ENCODE measurements at regions not wholly inside any gene's neighbourhood (a gene's known extent, or its start where the extent isn't known, plus 50 kb on each side); places are given as distances from the start of the nearest gene placed in this dataset.

GRCh38 chr9:26483991-26484390 is 408.6 kb downstream of the CAAP1 start:
- Histone ChIP-seq H3K36me3 (ENCODE audit: control insufficient read depth in 4 of 4, insufficient read depth in 4 of 4, low read length in 3 of 4) (no peaks in the 10 kb centered on the region), H3K9me3 (ENCODE audit: control extremely low read depth in 1 of 5, control insufficient read depth in 4 of 5, insufficient read depth in 2 of 5, low read depth in 1 of 5, low read length in 4 of 5) (no peaks in the 10 kb centered on the region), H3K27me3 (replicated peaks in 2 of 5; ENCODE audit: control insufficient read depth in 4 of 5, insufficient read depth in 5 of 5, low read length in 4 of 5) (no peaks in the 10 kb centered on the region), H3K27ac (ENCODE audit: insufficient read depth in 1 of 2, low read depth in 1 of 2, low read length in 2 of 2, poor library complexity in 1 of 2, severe bottlenecking in 2 of 2) (no peak overlapping the region), H3K4me1 (ENCODE audit: control extremely low read depth in 1 of 4, control insufficient read depth in 4 of 4, insufficient read depth in 4 of 4, low read length in 3 of 4) (no peaks in the 10 kb centered on the region), H3K4me3 (ENCODE audit: control insufficient read depth in 1 of 7, extremely low read depth in 1 of 7, insufficient read depth in 4 of 7, low read depth in 2 of 7, low read length in 6 of 7) (no peak overlapping the region)
- CTCF ChIA-PET = no interaction called here
- WGBS (ENCODE audit: insufficient coverage) = 94% methylated on average over 8 of the region's 15 CpGs
- no peak for DNase-seq
- POLR2A ChIA-PET = no interaction called here

DNA sequence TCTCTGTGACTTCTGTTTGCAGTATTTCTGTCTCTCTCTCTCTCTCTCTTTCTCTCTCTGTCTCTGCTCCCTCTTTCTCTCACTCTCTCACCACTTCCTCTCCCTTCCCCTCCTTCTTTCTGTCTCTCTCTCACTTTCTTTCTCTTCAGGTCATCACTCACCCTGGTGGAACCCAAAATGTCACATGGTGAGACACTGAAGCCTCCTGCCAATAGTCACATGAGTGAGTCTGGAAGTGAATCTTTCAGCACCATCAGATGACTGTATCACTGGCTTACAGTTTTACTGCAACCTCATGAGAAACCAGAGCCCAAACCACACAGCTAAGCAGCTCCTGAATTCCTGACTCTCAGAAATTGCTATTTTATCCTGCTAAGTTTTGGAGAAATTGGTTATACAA is 414.6 kb downstream of the CAAP1 start:
- no peaks in the 10 kb centered on the region for H3K27me3 ChIP-seq (replicated peaks in 2 of 5; ENCODE audit: control insufficient read depth in 4 of 5, insufficient read depth in 5 of 5, low read length in 4 of 5)
- H3K4me3 ChIP-seq (ENCODE audit: control insufficient read depth in 1 of 7, extremely low read depth in 1 of 7, insufficient read depth in 4 of 7, low read depth in 2 of 7, low read length in 6 of 7) = no peak overlapping the region
- H3K9me3 ChIP-seq (ENCODE audit: control extremely low read depth in 1 of 5, control insufficient read depth in 4 of 5, insufficient read depth in 2 of 5, low read depth in 1 of 5, low read length in 4 of 5) = no peaks in the 10 kb centered on the region
- no peaks in the 10 kb centered on the region for H3K4me1 ChIP-seq (ENCODE audit: control extremely low read depth in 1 of 4, control insufficient read depth in 4 of 4, insufficient read depth in 4 of 4, low read length in 3 of 4)
- POLR2A ChIA-PET = no interaction called here
- H3K36me3 ChIP-seq (ENCODE audit: control insufficient read depth in 4 of 4, insufficient read depth in 4 of 4, low read length in 3 of 4) = no peaks in the 10 kb centered on the region
- DNase-seq = no peak
- CTCF ChIA-PET = no interaction called here
- no peak overlapping the region for H3K27ac ChIP-seq (ENCODE audit: insufficient read depth in 1 of 2, low read depth in 1 of 2, low read length in 2 of 2, poor library complexity in 1 of 2, severe bottlenecking in 2 of 2)

- ChIA-PET CTCF (no interaction called here), POLR2A (no interaction called here)
- no peaks in the 10 kb centered on the region for H3K4me1 ChIP-seq (ENCODE audit: control extremely low read depth in 1 of 4, control insufficient read depth in 4 of 4, insufficient read depth in 4 of 4, low read length in 3 of 4)
- H3K9me3 ChIP-seq (ENCODE audit: control extremely low read depth in 1 of 5, control insufficient read depth in 4 of 5, insufficient read depth in 2 of 5, low read depth in 1 of 5, low read length in 4 of 5) = no peaks in the 10 kb centered on the region
- no peak for DNase-seq
- no peak overlapping the region for H3K27ac ChIP-seq (ENCODE audit: insufficient read depth in 1 of 2, low read depth in 1 of 2, low read length in 2 of 2, poor library complexity in 1 of 2, severe bottlenecking in 2 of 2)
- H3K27me3 ChIP-seq (replicated peaks in 2 of 5; ENCODE audit: control insufficient read depth in 4 of 5, insufficient read depth in 5 of 5, low read length in 4 of 5) = no peaks in the 10 kb centered on the region
- 100% methylated on average over 1 of the region's 2 CpGs for WGBS (ENCODE audit: insufficient coverage)
- no peaks in the 10 kb centered on the region for H3K36me3 ChIP-seq (ENCODE audit: control insufficient read depth in 4 of 4, insufficient read depth in 4 of 4, low read length in 3 of 4)
- H3K4me3 ChIP-seq (ENCODE audit: control insufficient read depth in 1 of 7, extremely low read depth in 1 of 7, insufficient read depth in 4 of 7, low read depth in 2 of 7, low read length in 6 of 7) = no peak overlapping the region
Measured at GRCh38 chr9:26471261-26471660, 421.3 kb downstream of the CAAP1 start.

GRCh38 chr9:26470284-26470683 is 422.3 kb downstream of the CAAP1 start:
- POLR2A ChIA-PET = no interaction called here
- DNase-seq = no peak
- H3K4me3 ChIP-seq (ENCODE audit: control insufficient read depth in 1 of 7, extremely low read depth in 1 of 7, insufficient read depth in 4 of 7, low read depth in 2 of 7, low read length in 6 of 7) = no peak overlapping the region
- H3K4me1 ChIP-seq (ENCODE audit: control extremely low read depth in 1 of 4, control insufficient read depth in 4 of 4, insufficient read depth in 4 of 4, low read length in 3 of 4) = no peaks in the 10 kb centered on the region
- H3K27ac ChIP-seq (ENCODE audit: insufficient read depth in 1 of 2, low read depth in 1 of 2, low read length in 2 of 2, poor library complexity in 1 of 2, severe bottlenecking in 2 of 2) = no peak overlapping the region
- CTCF ChIA-PET = no interaction called here
- no peaks in the 10 kb centered on the region for H3K36me3 ChIP-seq (ENCODE audit: control insufficient read depth in 4 of 4, insufficient read depth in 4 of 4, low read length in 3 of 4)
- no peaks in the 10 kb centered on the region for H3K27me3 ChIP-seq (replicated peaks in 2 of 5; ENCODE audit: control insufficient read depth in 4 of 5, insufficient read depth in 5 of 5, low read length in 4 of 5)
- 40% methylated on average over 1 of the region's 2 CpGs for WGBS (ENCODE audit: insufficient coverage)
- no peaks in the 10 kb centered on the region for H3K9me3 ChIP-seq (ENCODE audit: control extremely low read depth in 1 of 5, control insufficient read depth in 4 of 5, insufficient read depth in 2 of 5, low read depth in 1 of 5, low read length in 4 of 5)

DNA sequence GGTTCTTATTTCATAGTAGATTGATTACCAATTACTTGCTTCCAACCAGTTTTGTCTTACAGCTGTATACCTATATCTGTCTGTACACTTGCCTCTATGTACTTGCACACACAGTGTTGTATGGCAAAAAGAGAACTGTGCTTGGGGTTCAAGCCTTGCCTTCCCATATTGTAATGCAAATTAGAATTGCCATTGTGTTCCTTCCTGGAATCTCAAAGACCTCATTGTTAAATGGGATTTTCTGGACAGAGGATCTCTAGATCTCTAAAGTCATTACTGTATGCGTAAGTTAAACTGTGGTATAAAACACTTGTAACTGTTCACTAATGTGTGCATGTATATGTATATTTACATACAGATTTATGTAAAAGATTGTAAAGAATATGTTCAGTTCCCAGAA is 428.8 kb downstream of the CAAP1 start:
- CTCF ChIA-PET = no interaction called here
- POLR2A ChIA-PET = no interaction called here
- H3K4me1 ChIP-seq (ENCODE audit: control extremely low read depth in 1 of 4, control insufficient read depth in 4 of 4, insufficient read depth in 4 of 4, low read length in 3 of 4) = no peaks in the 10 kb centered on the region
- DNase-seq = no peak
- no peaks in the 10 kb centered on the region for H3K27me3 ChIP-seq (replicated peaks in 2 of 5; ENCODE audit: control insufficient read depth in 4 of 5, insufficient read depth in 5 of 5, low read length in 4 of 5)
- no peaks in the 10 kb centered on the region for H3K36me3 ChIP-seq (ENCODE audit: control insufficient read depth in 4 of 4, insufficient read depth in 4 of 4, low read length in 3 of 4)
- no peaks in the 10 kb centered on the region for H3K9me3 ChIP-seq (ENCODE audit: control extremely low read depth in 1 of 5, control insufficient read depth in 4 of 5, insufficient read depth in 2 of 5, low read depth in 1 of 5, low read length in 4 of 5)
- H3K27ac ChIP-seq (ENCODE audit: insufficient read depth in 1 of 2, low read depth in 1 of 2, low read length in 2 of 2, poor library complexity in 1 of 2, severe bottlenecking in 2 of 2) = no peak overlapping the region
- no peak overlapping the region for H3K4me3 ChIP-seq (ENCODE audit: control insufficient read depth in 1 of 7, extremely low read depth in 1 of 7, insufficient read depth in 4 of 7, low read depth in 2 of 7, low read length in 6 of 7)
- WGBS (ENCODE audit: insufficient coverage) = no CpG with 5 or more reads among the region's 1 CpG

- no peaks in the 10 kb centered on the region for H3K36me3 ChIP-seq (ENCODE audit: control insufficient read depth in 4 of 4, insufficient read depth in 4 of 4, low read length in 3 of 4)
- no CpG with 5 or more reads among the region's 1 CpG for WGBS (ENCODE audit: insufficient coverage)
- no peaks in the 10 kb centered on the region for H3K27me3 ChIP-seq (replicated peaks in 2 of 5; ENCODE audit: control insufficient read depth in 4 of 5, insufficient read depth in 5 of 5, low read length in 4 of 5)
- no peak for DNase-seq
- H3K9me3 ChIP-seq (ENCODE audit: control extremely low read depth in 1 of 5, control insufficient read depth in 4 of 5, insufficient read depth in 2 of 5, low read depth in 1 of 5, low read length in 4 of 5) = no peaks in the 10 kb centered on the region
- ChIA-PET POLR2A (no interaction called here), CTCF (no interaction called here)
- H3K27ac ChIP-seq (ENCODE audit: insufficient read depth in 1 of 2, low read depth in 1 of 2, low read length in 2 of 2, poor library complexity in 1 of 2, severe bottlenecking in 2 of 2) = no peak overlapping the region
- H3K4me3 ChIP-seq (ENCODE audit: control insufficient read depth in 1 of 7, extremely low read depth in 1 of 7, insufficient read depth in 4 of 7, low read depth in 2 of 7, low read length in 6 of 7) = no peak overlapping the region
- no peaks in the 10 kb centered on the region for H3K4me1 ChIP-seq (ENCODE audit: control extremely low read depth in 1 of 4, control insufficient read depth in 4 of 4, insufficient read depth in 4 of 4, low read length in 3 of 4)
Measured at GRCh38 chr9:26462751-26463150, 429.9 kb downstream of the CAAP1 start.

DNA sequence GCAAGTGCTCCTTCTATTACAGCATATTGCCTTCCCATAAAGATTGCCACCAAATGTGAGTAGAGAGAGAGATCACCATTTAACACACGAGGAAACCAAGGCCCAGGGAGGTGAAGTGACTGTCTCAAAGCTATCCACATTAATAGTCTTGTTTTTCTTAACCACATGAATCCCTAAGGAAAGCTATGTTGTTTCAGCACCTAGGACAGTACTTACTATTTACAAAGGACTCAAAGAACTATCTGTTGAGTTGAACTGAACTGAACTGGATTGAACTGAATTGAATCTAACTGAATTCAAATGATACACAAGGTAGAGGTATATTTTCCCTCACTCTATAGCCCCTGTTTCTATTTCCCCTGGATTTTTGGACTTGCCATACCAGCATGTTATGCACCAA is 430.4 kb downstream of the CAAP1 start:
- WGBS (ENCODE audit: insufficient coverage) = 20% methylated on average over 1 of the region's 1 CpG
- Histone ChIP-seq H3K36me3 (ENCODE audit: control insufficient read depth in 4 of 4, insufficient read depth in 4 of 4, low read length in 3 of 4) (no peaks in the 10 kb centered on the region), H3K4me1 (ENCODE audit: control extremely low read depth in 1 of 4, control insufficient read depth in 4 of 4, insufficient read depth in 4 of 4, low read length in 3 of 4) (no peaks in the 10 kb centered on the region), H3K27me3 (replicated peaks in 2 of 5; ENCODE audit: control insufficient read depth in 4 of 5, insufficient read depth in 5 of 5, low read length in 4 of 5) (no peaks in the 10 kb centered on the region), H3K9me3 (ENCODE audit: control extremely low read depth in 1 of 5, control insufficient read depth in 4 of 5, insufficient read depth in 2 of 5, low read depth in 1 of 5, low read length in 4 of 5) (no peaks in the 10 kb centered on the region), H3K4me3 (ENCODE audit: control insufficient read depth in 1 of 7, extremely low read depth in 1 of 7, insufficient read depth in 4 of 7, low read depth in 2 of 7, low read length in 6 of 7) (no peak overlapping the region), H3K27ac (ENCODE audit: insufficient read depth in 1 of 2, low read depth in 1 of 2, low read length in 2 of 2, poor library complexity in 1 of 2, severe bottlenecking in 2 of 2) (no peak overlapping the region)
- POLR2A ChIA-PET = no interaction called here
- no peak for DNase-seq
- CTCF ChIA-PET = no interaction called here

- Histone ChIP-seq H3K36me3 (ENCODE audit: control insufficient read depth in 4 of 4, insufficient read depth in 4 of 4, low read length in 3 of 4) (no peaks in the 10 kb centered on the region), H3K27me3 (replicated peaks in 2 of 5; ENCODE audit: control insufficient read depth in 4 of 5, insufficient read depth in 5 of 5, low read length in 4 of 5) (no peaks in the 10 kb centered on the region), H3K9me3 (ENCODE audit: control extremely low read depth in 1 of 5, control insufficient read depth in 4 of 5, insufficient read depth in 2 of 5, low read depth in 1 of 5, low read length in 4 of 5) (no peaks in the 10 kb centered on the region), H3K4me3 (ENCODE audit: control insufficient read depth in 1 of 7, extremely low read depth in 1 of 7, insufficient read depth in 4 of 7, low read depth in 2 of 7, low read length in 6 of 7) (no peak overlapping the region), H3K27ac (ENCODE audit: insufficient read depth in 1 of 2, low read depth in 1 of 2, low read length in 2 of 2, poor library complexity in 1 of 2, severe bottlenecking in 2 of 2) (no peak overlapping the region), H3K4me1 (ENCODE audit: control extremely low read depth in 1 of 4, control insufficient read depth in 4 of 4, insufficient read depth in 4 of 4, low read length in 3 of 4) (no peaks in the 10 kb centered on the region)
- CTCF ChIA-PET = no interaction called here
- POLR2A ChIA-PET = no interaction called here
- no CpG with 5 or more reads among the region's 1 CpG for WGBS (ENCODE audit: insufficient coverage)
- DNase-seq = no peak
Measured at GRCh38 chr9:26460624-26461023, 432.0 kb downstream of the CAAP1 start.

Measured in common myeloid progenitor, CD34-positive (primary cell).